AG10803 (cell line): ENCODE measurements at regions not wholly inside any gene's neighbourhood (a gene's known extent, or its start where the extent isn't known, plus 50 kb on each side); places are given as distances from the start of the nearest gene placed in this dataset.

Experiments used
- DNase-seq: peaks from one replicate; pipeline ENCODE4 v3.0.0; 2010; ENCODE audit warnings: low read depth
- H3K4me3 ChIP-seq: 2 replicates; pipeline ENCODE4 v1.5.1; 2011; ENCODE audit warnings: mild to moderate bottlenecking, low read length, control low read depth
- TF ChIP-seq, protein P1 (sequence below): conservative IDR thresholded peaks from 2 replicates; pipeline ENCODE4 v1.5.1; 2011; ENCODE audit warnings: mild to moderate bottlenecking, low read length, control low read depth, inconsistent platforms

DNA sequence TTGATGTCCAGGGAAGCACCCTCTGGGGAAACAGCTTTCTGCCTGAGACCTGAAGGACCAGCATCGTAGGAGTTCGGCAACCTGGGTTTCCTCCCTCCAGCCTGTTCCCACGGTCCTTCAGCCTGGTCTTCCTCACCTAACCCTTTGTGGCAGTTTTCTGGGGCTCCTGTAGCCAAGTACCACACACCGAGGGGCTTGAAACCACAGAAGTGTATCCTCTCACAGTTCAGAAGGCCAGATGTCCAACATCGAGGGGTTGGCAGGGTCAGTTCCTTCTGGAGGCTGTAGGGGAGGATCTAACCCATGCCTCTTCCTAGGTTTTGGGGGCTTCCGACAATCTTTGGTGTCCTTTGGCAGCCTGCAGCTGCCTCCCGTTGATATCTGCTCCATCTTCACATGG is 381.0 kb upstream of the TNRC6C start:
- no peak overlapping the region for H3K4me3 ChIP-seq
- TF ChIP-seq, protein P1, sequence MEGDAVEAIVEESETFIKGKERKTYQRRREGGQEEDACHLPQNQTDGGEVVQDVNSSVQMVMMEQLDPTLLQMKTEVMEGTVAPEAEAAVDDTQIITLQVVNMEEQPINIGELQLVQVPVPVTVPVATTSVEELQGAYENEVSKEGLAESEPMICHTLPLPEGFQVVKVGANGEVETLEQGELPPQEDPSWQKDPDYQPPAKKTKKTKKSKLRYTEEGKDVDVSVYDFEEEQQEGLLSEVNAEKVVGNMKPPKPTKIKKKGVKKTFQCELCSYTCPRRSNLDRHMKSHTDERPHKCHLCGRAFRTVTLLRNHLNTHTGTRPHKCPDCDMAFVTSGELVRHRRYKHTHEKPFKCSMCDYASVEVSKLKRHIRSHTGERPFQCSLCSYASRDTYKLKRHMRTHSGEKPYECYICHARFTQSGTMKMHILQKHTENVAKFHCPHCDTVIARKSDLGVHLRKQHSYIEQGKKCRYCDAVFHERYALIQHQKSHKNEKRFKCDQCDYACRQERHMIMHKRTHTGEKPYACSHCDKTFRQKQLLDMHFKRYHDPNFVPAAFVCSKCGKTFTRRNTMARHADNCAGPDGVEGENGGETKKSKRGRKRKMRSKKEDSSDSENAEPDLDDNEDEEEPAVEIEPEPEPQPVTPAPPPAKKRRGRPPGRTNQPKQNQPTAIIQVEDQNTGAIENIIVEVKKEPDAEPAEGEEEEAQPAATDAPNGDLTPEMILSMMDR = no peak
- DNase-seq = no peak

DNA sequence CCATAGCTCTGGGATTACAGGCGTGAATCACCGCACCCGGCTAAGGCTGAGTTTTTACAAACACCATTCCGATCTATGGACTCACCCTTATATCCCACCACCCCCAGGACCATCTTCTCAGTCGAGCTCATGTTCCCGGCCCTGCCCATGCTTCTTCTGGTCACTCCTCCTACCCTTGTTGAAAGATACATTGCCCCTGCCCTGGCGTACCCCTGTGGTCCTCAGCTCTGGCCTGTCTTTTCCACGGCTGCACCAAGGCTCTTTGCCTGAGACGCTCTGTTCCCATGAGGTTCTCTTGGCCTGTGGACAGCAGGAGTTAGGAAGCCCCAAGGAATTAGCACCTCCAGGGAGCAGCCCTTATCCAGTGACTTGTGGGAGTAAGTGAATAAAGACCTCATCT is 379.4 kb upstream of the TNRC6C start:
- no peak overlapping the region for H3K4me3 ChIP-seq
- DNase-seq = no peak
- TF ChIP-seq, protein P1 = no peak

GRCh38 chr17:77579682-77580081 is 378.8 kb upstream of the TNRC6C start:
- no peak overlapping the region for H3K4me3 ChIP-seq
- DNase-seq = no peak
- TF ChIP-seq, protein P1 = no peak

DNA sequence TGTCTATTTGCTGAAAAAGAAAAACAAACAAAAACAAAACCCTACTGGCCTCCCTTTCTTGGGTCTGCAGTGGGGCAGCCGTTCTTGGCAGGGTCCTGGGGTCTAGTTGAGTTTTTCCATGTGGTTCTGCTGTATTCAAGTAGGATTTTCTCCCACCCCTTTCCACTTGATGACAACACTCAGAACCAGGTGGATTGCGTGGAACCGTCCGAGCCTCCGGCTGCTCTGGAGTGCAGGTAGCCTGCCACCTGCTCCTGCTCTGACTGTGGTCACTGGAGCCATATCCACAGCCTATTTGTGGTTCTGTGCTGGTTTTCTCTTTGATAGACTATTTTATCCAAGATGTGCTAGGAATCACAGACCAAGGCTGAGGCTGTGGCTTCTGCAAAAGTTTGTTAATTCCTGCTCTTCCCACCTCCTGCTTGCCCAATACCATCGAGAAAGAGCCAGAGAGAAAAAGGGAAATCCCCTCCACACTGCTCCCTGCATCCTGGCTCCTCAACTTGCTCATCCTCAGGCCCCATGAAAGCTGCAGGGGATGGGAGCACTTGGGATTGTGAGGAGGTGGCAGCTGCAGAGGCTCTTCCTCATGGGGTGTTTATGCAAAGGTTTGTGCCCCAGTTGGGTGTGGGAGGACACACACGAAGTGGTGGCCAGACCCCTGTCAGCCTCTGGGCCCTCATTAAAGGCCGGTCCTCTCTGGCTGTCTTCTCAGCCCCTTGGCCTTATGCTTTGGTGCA is 377.8 kb upstream of the TNRC6C start:
- no peak for DNase-seq
- TF ChIP-seq, protein P1 = no peak
- H3K4me3 ChIP-seq = no peak overlapping the region

DNA sequence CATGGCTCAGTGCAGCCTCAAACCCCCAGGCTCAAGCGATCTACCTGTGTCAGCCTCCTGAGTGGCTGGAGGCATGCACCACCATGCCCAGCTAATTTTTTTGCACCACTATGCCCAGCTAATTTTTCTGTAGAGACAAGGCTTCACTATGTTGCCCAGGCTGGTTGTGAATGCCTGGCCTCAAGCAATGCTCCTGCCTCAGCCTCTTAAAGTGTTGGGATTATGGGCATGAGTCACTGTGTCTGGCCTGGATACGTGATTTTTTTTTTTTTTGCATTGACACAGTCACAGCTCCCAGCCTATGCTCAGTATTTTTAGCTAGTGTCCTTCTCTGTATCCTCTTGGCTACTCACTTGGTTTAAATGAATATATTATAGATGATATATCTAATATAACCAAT is 377.0 kb upstream of the TNRC6C start:
- DNase-seq = peak; percentile 54
- TF ChIP-seq, protein P1 = no peak

DNA sequence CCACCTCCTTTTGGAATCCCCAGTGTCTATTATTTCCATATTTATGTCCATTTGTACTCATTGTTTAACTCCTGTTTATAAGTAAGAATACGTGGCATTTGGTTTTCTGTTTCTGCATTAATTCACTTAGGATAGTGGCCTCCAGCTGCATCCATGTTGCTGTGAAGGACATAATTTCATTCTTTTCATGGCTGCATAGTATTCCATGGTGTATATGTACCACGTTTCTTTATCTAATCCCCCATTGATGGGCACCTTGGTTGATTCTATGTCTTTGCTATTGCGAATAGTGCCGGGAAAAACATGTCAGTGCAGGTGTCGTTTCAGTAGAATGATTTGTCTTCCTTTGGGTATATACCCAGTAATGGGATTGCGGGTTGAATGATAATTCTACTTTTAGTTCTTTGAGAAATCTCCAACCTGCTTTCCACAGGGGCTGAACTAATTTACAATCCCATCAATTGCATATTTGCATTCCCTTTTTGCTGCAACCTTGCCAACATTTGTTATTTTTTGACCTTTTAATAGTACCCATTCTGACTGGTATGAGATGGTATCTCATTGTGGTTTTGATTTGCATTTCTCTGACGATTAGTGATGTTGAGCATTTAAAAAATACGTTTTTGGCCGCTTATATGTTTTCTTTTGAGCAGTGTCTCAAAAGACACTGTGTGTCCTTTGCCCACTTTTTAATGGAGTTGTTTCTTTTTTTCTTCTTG is 373.2 kb upstream of the TNRC6C start:
- no peak overlapping the region for H3K4me3 ChIP-seq
- DNase-seq = no peak
- TF ChIP-seq, protein P1 = no peak

More for the DNA sequence above, 377.0 kb upstream of the TNRC6C start:
- H3K4me3 ChIP-seq = no peak overlapping the region
